ENCODE measurements at regions not wholly inside any gene's neighbourhood (a gene's known extent, or its start where the extent isn't known, plus 50 kb on each side); places are given as distances from the start of the nearest gene placed in this dataset.

DNA sequence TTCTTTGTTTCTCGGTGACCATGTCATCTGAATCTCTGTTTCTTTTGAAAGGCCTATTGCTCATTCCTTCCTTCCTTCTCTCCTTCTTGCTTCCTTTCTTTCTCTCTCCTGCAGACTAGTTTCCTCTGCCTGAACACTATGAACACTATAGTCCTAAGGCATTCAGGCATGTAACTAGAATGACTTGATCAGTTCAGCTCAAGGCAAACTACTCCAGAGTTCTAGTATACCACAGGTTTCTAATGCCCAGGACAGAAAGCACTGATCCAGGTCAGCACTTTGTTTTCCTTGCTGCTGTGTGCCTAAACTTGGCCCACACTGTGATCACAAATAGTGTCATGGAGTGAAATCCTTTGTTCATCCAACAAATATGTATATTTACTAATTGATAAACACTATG lies 324.1 kb upstream of the GJE1 start:
- TF ChIP-seq CTCF (IDR thresholded peaks at IDR 0.05; ENCODE audit: poor library complexity, severe bottlenecking) (no peak), REST (IDR thresholded peaks at IDR 0.05; ENCODE audit: borderline replicate concordance) (no peak), EP300 (conservative IDR thresholded peaks at IDR 0.05; ENCODE audit: poor library complexity, severe bottlenecking) (no peak), TAF1 (IDR thresholded peaks at IDR 0.05; ENCODE audit: low read depth) (no peak), SMC3 (conservative IDR thresholded peaks at IDR 0.05; ENCODE audit: poor library complexity) (no peak), RAD21 (conservative IDR thresholded peaks at IDR 0.05) (no peak)

Data from neural cell (in vitro differentiated cells).